ENCODE measurements at regions not wholly inside any gene's neighbourhood (a gene's known extent, or its start where the extent isn't known, plus 50 kb on each side); places are given as distances from the start of the nearest gene placed in this dataset.

DNA sequence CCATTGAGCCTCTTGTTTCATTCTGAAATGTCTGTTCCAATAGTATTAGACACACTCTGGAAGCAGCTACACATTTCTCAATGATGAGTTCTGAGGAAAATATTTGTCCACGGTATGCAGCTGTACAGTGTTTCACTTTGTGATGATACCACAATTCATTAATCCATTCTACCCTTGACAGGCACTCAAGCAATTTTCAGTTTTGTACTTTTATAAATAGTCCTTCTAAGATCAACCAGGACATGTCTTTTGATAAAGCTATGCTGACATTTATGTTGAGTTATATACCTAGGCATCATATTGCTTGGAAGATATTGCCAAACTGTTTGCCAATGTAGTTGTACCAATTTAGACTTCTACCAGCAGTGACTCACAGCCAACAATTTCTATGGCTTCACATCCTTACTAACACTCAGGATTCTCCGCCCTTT, 165.1 kb upstream of the COL8A1 start:
- H3K36me3 Mint-ChIP-seq (ENCODE audit: insufficient read depth, unreplicated experiment) = no peaks in the 10 kb centered on the region
- intact Hi-C loops (cut with micrococcal nuclease) = no loop called here
- DNase-seq (ENCODE audit: unreplicated experiment) = peak; percentile 55
- CTCF ChIA-PET = interaction anchor here (0.5 to 1.8 kb wide), 3 partner anchors 22 to 313 kb away, joined by 3 to 4 read pairs (median 4); no protein-coding TSS in a partner anchor
- POLR2A ChIA-PET = interaction anchor here (1.0 kb wide), 1 partner anchor 79 kb away, joined by 3 read pairs; no protein-coding TSS in a partner anchor
- no peak overlapping the region for H3K27ac Mint-ChIP-seq (ENCODE audit: low read depth, unreplicated experiment)
- H3K27me3 Mint-ChIP-seq (ENCODE audit: insufficient read depth, unreplicated experiment) = no peaks in the 10 kb centered on the region
- H3K9me3 Mint-ChIP-seq (ENCODE audit: unreplicated experiment) = no peaks in the 10 kb centered on the region
- no TSS peak for BruUV-seq (replicated peaks)
- TF ChIP-seq, protein P1, sequence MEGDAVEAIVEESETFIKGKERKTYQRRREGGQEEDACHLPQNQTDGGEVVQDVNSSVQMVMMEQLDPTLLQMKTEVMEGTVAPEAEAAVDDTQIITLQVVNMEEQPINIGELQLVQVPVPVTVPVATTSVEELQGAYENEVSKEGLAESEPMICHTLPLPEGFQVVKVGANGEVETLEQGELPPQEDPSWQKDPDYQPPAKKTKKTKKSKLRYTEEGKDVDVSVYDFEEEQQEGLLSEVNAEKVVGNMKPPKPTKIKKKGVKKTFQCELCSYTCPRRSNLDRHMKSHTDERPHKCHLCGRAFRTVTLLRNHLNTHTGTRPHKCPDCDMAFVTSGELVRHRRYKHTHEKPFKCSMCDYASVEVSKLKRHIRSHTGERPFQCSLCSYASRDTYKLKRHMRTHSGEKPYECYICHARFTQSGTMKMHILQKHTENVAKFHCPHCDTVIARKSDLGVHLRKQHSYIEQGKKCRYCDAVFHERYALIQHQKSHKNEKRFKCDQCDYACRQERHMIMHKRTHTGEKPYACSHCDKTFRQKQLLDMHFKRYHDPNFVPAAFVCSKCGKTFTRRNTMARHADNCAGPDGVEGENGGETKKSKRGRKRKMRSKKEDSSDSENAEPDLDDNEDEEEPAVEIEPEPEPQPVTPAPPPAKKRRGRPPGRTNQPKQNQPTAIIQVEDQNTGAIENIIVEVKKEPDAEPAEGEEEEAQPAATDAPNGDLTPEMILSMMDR (IDR thresholded peaks at IDR 0.05; ENCODE audit: unreplicated experiment) = no peak
- H3K4me3 Mint-ChIP-seq (ENCODE audit: unreplicated experiment) = no peak overlapping the region
- no peaks in the 10 kb centered on the region for H3K4me1 Mint-ChIP-seq (ENCODE audit: insufficient read depth, unreplicated experiment)

DNA sequence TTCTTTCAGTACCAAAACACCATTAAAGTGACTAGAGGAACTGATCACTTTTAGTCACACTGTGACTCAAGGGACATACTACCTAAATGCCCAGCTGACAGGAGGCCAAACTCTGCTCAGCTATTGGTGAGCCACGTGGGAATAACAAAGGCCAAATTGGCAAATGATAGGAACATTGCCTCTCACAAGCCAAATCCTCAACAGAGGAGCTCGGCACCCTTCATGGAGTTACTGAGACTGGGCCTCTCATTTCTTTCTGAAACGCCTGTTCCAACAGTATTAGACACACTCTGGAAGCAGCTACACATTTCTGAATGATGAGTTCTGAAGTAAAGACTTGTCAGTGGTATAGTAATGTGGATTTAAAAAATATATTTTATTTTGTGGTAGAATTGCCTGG, 166.0 kb upstream of the COL8A1 start:
- H3K27ac Mint-ChIP-seq (ENCODE audit: low read depth, unreplicated experiment) = no peak overlapping the region
- H3K27me3 Mint-ChIP-seq (ENCODE audit: insufficient read depth, unreplicated experiment) = no peaks in the 10 kb centered on the region
- no peaks in the 10 kb centered on the region for H3K4me1 Mint-ChIP-seq (ENCODE audit: insufficient read depth, unreplicated experiment)
- no peaks in the 10 kb centered on the region for H3K36me3 Mint-ChIP-seq (ENCODE audit: insufficient read depth, unreplicated experiment)
- ChIA-PET POLR2A (interaction anchor here (0.7 kb wide), 1 partner anchor 248 kb away, joined by 3 read pairs; no protein-coding TSS in a partner anchor), CTCF (interaction anchor here (1.8 kb wide), 1 partner anchor 299 kb away, joined by 4 read pairs; no protein-coding TSS in a partner anchor)
- no TSS peak for BruUV-seq (replicated peaks)
- H3K4me3 Mint-ChIP-seq (ENCODE audit: unreplicated experiment) = no peak overlapping the region
- no peak for DNase-seq (ENCODE audit: unreplicated experiment)
- intact Hi-C loops (cut with micrococcal nuclease) = no loop called here
- no peaks in the 10 kb centered on the region for H3K9me3 Mint-ChIP-seq (ENCODE audit: unreplicated experiment)
- TF ChIP-seq, protein P1 (IDR thresholded peaks at IDR 0.05; ENCODE audit: unreplicated experiment) = no peak

DNA sequence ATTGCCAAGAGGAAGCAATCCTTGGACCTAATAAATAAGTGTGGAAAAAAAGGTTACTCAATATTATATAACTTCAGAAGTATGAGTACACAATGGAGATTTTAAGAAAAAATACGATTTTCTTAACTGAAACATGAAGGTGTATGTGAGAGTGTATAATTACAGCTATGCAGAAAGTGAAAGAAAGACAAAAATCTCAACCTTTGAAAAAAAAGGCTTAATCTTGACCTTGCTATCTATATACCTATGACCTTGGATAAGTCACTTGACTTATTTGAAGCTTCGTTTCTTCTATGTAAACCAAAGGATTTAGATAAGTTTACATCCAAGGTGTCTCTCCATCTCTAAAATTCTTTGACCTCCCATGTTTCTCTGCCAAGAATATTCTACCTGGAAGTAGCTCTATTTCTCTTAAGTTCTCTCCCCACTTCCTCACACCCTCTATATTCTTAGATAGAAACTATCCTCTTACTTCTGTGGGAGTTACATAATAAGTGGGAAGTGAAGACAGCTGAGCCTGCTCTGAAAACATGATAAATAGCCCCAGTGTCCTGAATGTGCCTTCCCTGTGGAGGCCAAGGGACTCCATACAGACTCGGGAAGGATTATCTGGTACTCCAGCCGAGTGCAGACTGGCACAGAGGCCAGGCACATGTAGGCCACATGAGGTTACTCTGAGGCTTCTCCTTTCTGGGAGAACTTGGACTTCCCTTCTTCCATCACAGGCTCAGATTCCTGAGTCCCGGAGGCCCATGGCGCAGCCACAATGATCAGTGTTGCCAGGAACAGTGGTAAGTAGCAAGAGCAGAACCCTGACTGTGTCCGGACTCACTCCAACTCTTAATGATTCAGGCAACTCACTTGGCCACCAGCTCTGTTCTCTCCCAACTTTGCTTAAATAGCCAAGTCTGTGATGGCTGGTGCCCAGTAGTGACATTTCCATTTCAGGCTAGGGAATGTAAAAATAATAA, 166.8 kb upstream of the COL8A1 start:
- TF ChIP-seq, protein P1 (IDR thresholded peaks at IDR 0.05; ENCODE audit: unreplicated experiment) = no peak
- CTCF ChIA-PET = interaction anchor here (0.5 to 1.8 kb wide), 3 partner anchors 116 to 298 kb away, joined by 3 to 4 read pairs (median 4); no protein-coding TSS in a partner anchor
- Mint-ChIP-seq H3K36me3 (ENCODE audit: insufficient read depth, unreplicated experiment) (no peaks in the 10 kb centered on the region), H3K4me3 (ENCODE audit: unreplicated experiment) (no peak overlapping the region), H3K4me1 (ENCODE audit: insufficient read depth, unreplicated experiment) (no peaks in the 10 kb centered on the region), H3K9me3 (ENCODE audit: unreplicated experiment) (no peaks in the 10 kb centered on the region), H3K27ac (ENCODE audit: low read depth, unreplicated experiment) (no peak overlapping the region), H3K27me3 (ENCODE audit: insufficient read depth, unreplicated experiment) (no peaks in the 10 kb centered on the region)
- intact Hi-C loops (cut with micrococcal nuclease) = no loop called here
- no TSS peak for BruUV-seq (replicated peaks)
- POLR2A ChIA-PET = interaction anchor here (0.7 kb wide), 1 partner anchor 249 kb away, joined by 3 read pairs; no protein-coding TSS in a partner anchor
- DNase-seq (ENCODE audit: unreplicated experiment) = no peak

DNA sequence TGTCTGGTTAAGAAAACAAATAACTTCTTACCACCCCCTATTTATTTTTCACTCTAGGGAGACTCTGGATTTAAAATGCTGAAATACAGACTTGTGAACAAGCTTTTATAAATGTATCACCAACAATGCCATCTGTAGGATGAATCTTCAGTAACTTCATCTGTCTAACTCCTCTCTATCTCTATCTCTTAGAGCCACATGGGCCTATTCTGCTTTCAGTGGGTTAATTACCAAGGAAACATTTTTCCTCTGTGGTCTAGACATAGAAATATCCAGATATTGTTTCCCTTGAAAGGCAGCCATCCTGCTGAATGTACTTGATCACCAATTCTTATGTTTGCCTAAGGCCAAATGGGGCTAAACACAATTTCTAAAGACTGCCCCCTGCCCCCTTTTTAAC, 167.6 kb upstream of the COL8A1 start:
- TF ChIP-seq, protein P1 (IDR thresholded peaks at IDR 0.05; ENCODE audit: unreplicated experiment) = no peak
- Mint-ChIP-seq H3K27ac (ENCODE audit: low read depth, unreplicated experiment) (no peak overlapping the region), H3K4me1 (ENCODE audit: insufficient read depth, unreplicated experiment) (no peaks in the 10 kb centered on the region), H3K27me3 (ENCODE audit: insufficient read depth, unreplicated experiment) (no peaks in the 10 kb centered on the region), H3K9me3 (ENCODE audit: unreplicated experiment) (no peaks in the 10 kb centered on the region), H3K4me3 (ENCODE audit: unreplicated experiment) (no peak overlapping the region), H3K36me3 (ENCODE audit: insufficient read depth, unreplicated experiment) (no peaks in the 10 kb centered on the region)
- no peak for DNase-seq (ENCODE audit: unreplicated experiment)
- BruUV-seq (replicated peaks) = no TSS peak
- ChIA-PET CTCF (interaction anchor here (0.7 kb wide), 1 partner anchor 377 kb away, joined by 3 read pairs; no protein-coding TSS in a partner anchor), POLR2A (no interaction called here)
- intact Hi-C loops (cut with micrococcal nuclease) = no loop called here

Measured in MCF 10A (cell line).